ENCODE measurements at regions not wholly inside any gene's neighbourhood (a gene's known extent, or its start where the extent isn't known, plus 50 kb on each side); places are given as distances from the start of the nearest gene placed in this dataset.

DNA sequence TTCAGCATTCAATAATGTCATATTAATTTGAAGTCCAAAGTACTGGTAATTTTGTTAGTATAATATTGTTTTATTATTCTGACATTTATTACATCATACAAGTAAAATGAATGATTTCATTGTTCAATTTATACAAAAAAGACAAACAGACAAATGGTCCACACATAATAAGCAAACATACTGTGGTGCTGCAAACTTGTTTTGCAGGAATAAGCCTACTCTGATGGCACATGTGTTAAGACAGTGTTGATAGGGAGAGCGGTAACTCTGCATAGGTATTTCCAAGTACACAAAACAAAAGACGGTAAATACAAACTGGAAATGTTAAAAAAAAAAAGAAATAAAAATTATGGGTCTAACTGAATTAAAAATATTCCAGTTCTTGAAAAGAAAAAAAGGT lies 59.7 kb upstream of the DPYD start:
- TF ChIP-seq, protein P1, sequence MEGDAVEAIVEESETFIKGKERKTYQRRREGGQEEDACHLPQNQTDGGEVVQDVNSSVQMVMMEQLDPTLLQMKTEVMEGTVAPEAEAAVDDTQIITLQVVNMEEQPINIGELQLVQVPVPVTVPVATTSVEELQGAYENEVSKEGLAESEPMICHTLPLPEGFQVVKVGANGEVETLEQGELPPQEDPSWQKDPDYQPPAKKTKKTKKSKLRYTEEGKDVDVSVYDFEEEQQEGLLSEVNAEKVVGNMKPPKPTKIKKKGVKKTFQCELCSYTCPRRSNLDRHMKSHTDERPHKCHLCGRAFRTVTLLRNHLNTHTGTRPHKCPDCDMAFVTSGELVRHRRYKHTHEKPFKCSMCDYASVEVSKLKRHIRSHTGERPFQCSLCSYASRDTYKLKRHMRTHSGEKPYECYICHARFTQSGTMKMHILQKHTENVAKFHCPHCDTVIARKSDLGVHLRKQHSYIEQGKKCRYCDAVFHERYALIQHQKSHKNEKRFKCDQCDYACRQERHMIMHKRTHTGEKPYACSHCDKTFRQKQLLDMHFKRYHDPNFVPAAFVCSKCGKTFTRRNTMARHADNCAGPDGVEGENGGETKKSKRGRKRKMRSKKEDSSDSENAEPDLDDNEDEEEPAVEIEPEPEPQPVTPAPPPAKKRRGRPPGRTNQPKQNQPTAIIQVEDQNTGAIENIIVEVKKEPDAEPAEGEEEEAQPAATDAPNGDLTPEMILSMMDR (IDR thresholded peaks at IDR 0.05; ENCODE audit: low read depth, low read length) = no peak
- Histone ChIP-seq H3K27ac (ENCODE audit: low read depth, low read length) (no peak overlapping the region), H3K4me3 (ENCODE audit: low read depth, low read length) (no peak overlapping the region), H3K9me3 (ENCODE audit: control insufficient read depth, insufficient read depth, low read length) (no peaks in the 10 kb centered on the region), H3K27me3 (ENCODE audit: control insufficient read depth, insufficient read depth, low read length) (no peaks in the 10 kb centered on the region)
- ChIA-PET POLR2A (no interaction called here), CTCF (no interaction called here)
- DNase-seq (ENCODE audit: low read depth, low spot score) = no peak

DNA sequence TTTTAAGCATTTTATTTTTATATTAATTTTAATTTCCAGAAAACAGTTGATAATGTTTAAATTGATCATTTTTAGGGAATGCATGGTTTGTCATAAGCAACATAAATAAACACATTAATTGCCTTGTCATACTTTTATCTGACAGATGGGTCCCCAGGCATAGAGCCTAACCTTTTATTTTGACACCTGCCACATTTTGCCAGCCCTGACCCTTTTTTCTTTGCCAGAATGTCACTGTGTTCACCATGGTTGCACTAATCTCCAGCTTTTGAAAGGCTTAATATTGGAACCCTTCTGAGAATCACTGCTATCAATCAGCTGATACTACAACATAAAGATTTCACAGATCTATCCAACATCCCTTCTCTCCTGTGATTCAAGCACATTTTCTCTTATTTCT lies 56.0 kb upstream of the DPYD start:
- H3K9me3 ChIP-seq (ENCODE audit: control insufficient read depth, insufficient read depth, low read length) = no peaks in the 10 kb centered on the region
- no peaks in the 10 kb centered on the region for H3K27me3 ChIP-seq (ENCODE audit: control insufficient read depth, insufficient read depth, low read length)
- H3K27ac ChIP-seq (ENCODE audit: low read depth, low read length) = no peak overlapping the region
- ChIA-PET CTCF (interaction anchor here (0.6 kb wide), 1 partner anchor 492 kb away, joined by 3 read pairs; no protein-coding TSS in a partner anchor), POLR2A (no interaction called here)
- DNase-seq (ENCODE audit: low read depth, low spot score) = no peak
- H3K4me3 ChIP-seq (ENCODE audit: low read depth, low read length) = no peak overlapping the region
- TF ChIP-seq, protein P1 (IDR thresholded peaks at IDR 0.05; ENCODE audit: low read depth, low read length) = no peak
